Activated CD4-positive, CD25-positive, alpha-beta regulatory T cell (primary cell): ENCODE measurements at regions not wholly inside any gene's neighbourhood (a gene's known extent, or its start where the extent isn't known, plus 50 kb on each side); places are given as distances from the start of the nearest gene placed in this dataset.
A peak's percentile ranks its signal among the peaks of the same experiment; 100 is the strongest.

Experiments
- DNase-seq, 4 experiments: peaks; one replicate each; lab custom pipeline; 2025; lab: John Stamatoyannopoulos, UW

- no peak for DNase-seq
Observed at GRCh38 chr10:110373857-110374654, 69.3 kb upstream of the SMNDC1 start.

DNA sequence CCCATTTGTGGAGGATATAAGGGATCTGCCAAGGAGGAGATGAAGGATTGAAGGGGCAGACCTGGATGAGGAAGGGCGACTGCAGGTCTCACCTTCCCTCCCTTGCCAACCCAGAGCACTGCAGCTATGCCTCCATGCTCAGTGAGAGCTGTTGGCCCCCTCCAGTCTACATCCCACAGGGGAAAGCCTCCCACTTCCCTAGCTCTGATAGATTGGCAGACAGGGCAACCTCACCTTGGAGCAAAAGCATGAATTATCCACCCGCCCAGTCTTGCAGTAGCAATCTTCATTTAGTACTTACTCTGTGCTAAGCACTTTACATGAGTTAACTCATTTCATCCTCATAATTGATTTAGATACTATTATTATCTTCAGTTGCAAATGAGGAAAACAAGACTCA is 70.4 kb upstream of the SMNDC1 start:
- no peak for DNase-seq

DNA sequence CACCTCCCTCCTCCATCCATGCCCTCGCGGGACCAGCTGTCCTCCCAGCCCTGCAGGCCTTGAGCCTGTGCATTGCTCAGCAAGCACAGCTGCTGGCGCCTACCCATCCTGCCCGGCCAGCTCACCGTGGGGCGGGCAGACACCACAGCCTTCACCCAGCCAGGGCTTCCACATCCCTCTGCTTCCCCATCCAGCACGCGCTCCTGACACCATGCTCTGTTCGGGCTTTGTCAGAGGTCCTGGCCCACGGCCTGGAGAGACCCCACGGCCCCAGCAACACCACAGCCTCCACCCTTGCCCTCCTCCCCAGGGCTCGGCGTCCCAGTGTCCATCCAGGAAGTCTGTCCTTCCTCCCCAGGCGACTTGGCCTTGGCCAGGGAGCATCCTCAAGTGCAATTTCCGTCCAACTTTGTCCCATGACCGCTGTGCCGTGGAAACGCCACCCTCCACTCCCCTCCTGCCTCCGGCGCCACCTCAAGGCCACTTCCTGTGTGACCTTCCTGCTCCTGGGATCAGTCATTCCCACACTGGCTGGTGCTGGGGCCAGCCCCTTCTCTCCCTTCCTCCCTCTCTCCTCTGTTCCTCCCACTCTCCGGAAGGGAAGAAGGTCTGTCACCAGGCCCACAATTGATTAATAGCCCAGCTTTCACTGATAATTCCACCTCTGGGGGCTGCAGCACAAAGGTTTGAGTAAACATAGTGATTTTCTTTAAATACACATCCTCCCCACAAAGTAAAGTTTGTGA is 71.5 kb upstream of the SMNDC1 start:
- DNase-seq = no peak

GRCh38 chr10:110376767-110377160 is 72.0 kb upstream of the SMNDC1 start:
- no peak for DNase-seq

DNA sequence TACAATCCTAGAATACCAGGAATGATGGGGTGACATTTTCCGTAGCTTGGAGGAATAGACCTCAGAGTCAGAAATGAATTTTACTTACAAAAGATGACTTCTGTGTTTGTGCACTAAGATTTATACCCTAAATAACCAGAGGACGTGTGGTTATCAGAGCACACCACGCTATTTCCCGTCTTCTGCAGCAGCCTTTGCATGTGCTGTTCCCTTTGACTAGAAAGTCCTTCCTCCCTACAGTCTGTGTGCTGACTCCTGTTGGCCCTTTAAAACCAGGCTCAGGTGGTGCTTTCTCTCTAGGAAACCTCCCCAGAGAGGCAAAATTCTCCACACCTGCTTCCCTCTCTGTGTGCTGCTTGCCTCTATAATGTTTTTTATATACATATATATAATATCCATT is 73.3 kb upstream of the SMNDC1 start:
- DNase-seq = no peak

- DNase-seq = no peak
Observed at GRCh38 chr10:110378533-110379108, 73.9 kb upstream of the SMNDC1 start.

DNA sequence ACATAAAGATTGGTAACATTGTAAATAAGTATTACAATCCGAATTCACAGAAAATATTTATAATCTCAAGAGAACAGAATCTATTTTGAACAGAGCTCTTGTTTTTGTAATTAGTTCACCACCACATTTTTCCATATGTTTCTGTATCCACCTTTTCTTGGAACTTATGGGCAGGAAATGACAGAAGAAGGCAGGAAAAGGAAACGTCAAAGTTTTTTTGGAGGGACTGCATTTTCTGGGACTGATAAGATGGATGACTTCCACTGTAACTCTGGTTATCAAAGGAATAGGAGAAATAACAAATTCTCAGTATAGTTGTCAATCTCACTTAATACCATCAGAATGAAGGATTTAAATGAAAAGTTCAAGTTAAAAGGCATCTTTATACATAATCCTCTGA is 75.1 kb upstream of the SMNDC1 start:
- no peak for DNase-seq

DNA sequence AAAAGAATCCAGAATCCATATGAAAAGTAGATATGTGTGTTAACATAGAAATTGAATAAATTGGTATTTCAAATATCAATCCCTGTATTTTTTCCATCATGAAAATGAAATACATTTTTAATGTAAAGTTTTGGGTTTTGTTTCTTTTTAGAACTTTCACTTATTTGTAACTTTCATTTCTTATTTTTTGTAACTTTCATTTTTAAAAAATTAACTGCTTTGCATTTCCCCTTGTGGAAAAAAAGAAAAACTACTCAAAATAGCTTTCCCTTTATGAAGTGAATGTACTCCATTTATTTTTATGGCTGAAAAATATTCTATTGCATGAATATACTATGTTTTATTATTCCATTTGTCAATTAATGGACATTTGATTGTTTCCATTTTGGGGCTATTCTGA is 75.6 kb upstream of the SMNDC1 start:
- no peak for DNase-seq

- no peak for DNase-seq
Observed at GRCh38 chr10:110382695-110383094, 78.0 kb upstream of the SMNDC1 start.

DNA sequence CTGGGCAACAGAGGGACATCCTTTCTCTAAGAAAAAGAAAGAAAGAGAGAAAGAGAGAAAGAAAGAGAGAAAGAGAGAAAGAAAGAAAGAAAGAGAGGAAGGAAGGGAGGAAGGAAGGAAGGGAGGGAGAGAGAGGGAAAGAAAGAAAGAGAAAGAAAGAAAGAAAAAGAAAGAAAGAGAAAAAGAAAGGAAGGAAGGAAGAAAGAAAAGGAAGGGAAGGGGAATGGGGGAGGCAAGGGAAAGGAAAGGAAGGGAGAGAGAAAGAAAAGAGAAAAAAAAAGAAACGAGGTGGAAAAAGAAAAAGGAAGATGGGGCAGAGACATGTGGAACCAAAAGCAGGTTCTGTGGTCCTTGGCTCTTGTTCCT is 82.9 kb upstream of the SMNDC1 start:
- no peak for DNase-seq

GRCh38 chr10:110387983-110388686 is 83.4 kb upstream of the SMNDC1 start:
- peak in 1 of 4 experiments; percentile 13 for DNase-seq

DNA sequence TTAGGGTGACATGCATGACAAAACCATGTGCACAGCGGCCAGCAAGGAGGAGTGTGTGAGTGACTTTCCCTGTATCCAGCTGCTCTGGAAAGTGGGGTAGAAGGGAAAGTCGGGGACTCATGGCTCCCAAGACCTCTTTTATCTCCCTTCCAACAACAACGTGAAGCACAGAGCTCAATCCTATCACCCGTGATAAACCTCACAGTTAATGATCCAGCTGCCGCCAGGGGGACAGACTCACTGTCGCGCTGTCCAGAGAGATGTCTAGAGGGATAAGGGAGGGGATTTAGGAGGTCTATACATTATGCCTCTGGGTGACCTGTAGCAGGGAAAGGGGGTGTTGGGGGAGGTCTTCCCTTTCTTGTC is 84.0 kb upstream of the SMNDC1 start:
- no peak for DNase-seq

DNA sequence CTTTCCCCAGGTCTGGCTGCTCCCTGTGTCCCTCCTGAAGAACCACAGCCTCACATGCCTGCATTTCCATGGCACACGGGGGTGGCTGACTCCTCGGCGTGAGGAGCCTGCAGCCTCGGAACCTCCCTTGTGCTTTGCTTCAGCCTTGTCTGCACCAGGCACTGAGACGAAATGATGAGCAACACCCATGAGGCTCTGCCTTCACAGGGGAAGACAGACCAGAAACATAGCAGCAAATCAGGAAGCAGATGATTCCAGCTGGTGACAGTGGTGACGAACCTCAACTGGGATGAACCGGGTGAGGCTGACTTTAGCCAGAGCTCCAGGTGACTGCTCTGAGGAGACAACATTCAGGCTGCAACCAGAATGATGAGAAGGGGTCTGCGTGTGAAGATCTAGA is 84.5 kb upstream of the SMNDC1 start:
- DNase-seq = no peak

DNA sequence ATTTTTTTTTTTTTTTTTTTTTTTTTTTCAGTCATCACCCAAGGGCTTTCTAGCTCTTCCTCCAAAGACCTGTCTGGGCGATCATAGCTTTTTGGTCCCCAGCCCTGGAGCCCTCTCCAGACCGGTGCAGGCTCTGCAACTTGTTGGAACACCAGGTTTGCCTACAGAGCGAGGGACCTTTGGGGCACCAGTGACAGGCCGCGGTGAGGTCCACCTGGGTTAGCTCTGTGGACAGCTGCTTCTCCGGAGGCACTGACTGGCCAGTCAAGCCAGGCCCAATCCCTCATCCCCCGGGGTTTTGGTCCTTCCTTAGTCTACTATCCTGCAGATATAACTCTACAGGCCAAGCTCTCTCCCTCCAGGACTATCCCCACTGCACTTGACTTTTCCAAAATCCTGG is 86.8 kb upstream of the SMNDC1 start:
- no peak for DNase-seq

- no peak for DNase-seq
Observed at GRCh38 chr10:110392121-110392520, 87.4 kb upstream of the SMNDC1 start.

GRCh38 chr10:110392868-110393740 is 88.4 kb upstream of the SMNDC1 start:
- DNase-seq = no peak

DNA sequence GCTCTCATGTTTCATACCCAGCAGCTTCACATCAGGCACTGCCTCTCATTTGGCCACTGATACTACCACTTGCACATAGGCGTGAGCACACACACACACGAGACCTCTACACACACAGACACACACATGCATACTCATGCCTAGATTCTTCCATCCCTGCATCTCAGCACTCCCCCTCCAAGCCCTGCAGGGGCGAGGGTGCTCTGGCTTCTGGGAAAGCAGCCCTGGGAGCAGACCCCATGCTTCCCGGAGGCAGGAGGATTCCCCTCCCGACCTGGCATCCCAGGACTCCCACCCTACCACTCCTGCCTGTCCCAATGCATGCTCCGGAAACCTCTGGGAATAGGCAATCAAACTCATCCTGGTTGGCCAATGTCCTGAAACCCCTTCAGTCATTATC is 89.1 kb upstream of the SMNDC1 start:
- DNase-seq = no peak

DNA sequence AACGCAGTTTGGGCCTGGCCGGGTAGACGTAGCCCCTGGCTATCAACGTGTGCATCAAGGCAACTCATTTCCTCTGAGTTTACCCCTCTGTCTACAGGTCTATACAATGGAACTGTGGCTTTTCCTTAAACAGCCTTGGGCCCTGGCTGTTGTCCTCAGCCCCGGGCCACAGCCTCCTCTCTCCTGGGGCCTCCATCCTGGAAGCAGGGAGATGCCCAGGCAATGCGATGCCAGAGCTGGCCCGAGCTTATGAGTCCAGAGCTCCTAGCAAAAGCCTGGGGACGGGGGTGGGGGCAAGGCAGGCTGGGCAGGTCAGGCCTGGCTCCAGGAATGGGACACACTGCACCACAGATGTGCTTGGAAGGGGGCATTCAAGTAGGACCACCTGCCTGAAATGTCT is 89.6 kb upstream of the SMNDC1 start:
- no peak for DNase-seq

- DNase-seq = no peak
Observed at GRCh38 chr10:110394898-110395297, 90.2 kb upstream of the SMNDC1 start.

- no peak for DNase-seq
Observed at GRCh38 chr10:110395350-110396283, 90.9 kb upstream of the SMNDC1 start.

GRCh38 chr10:110396284-110396651 is 91.5 kb upstream of the SMNDC1 start:
- DNase-seq = no peak
